ENCODE measurements at regions not wholly inside any gene's neighbourhood (a gene's known extent, or its start where the extent isn't known, plus 50 kb on each side); places are given as distances from the start of the nearest gene placed in this dataset. TPM values are rescaled to one million over a fixed set of nuclear protein-coding genes. Genes with fewer than 3 reads are reported as not detected.

GRCh38 chr4:30670206-30670605 lies 50.0 kb upstream of the PCDH7 start:
- WGBS, 2 donors = 54 to 69% methylated on average over 3 of the region's 3 CpGs
- H3K4me3 ChIP-seq = no peak overlapping the region
- H3K27ac ChIP-seq (ENCODE audit: low read depth in 1 of 2, low read length in 1 of 2) = no peak overlapping the region
- peak; percentile 14 to 78 (median 52) for DNase-seq
- H3K9me3 ChIP-seq (ENCODE audit: control insufficient read depth in 4 of 4, insufficient read depth in 3 of 4, low read length in 3 of 4) = no peaks in the 10 kb centered on the region
- no peaks in the 10 kb centered on the region for H3K36me3 ChIP-seq (ENCODE audit: control insufficient read depth in 4 of 4, insufficient read depth in 4 of 4, low read length in 4 of 4)
- H3K27me3 ChIP-seq (ENCODE audit: control insufficient read depth in 3 of 3, insufficient read depth in 3 of 3, low read length in 2 of 3) = no peaks in the 10 kb centered on the region
- ATAC-seq (ENCODE audit: insufficient read depth, low FRiP score) = no peak
- peaks cover 0 to 4% (median 0%) of the 10 kb centered on the region in 5 donors for H3K4me1 ChIP-seq (ENCODE audit: control insufficient read depth in 5 of 5, insufficient read depth in 5 of 5, low read length in 5 of 5)
- TF ChIP-seq, protein P1, sequence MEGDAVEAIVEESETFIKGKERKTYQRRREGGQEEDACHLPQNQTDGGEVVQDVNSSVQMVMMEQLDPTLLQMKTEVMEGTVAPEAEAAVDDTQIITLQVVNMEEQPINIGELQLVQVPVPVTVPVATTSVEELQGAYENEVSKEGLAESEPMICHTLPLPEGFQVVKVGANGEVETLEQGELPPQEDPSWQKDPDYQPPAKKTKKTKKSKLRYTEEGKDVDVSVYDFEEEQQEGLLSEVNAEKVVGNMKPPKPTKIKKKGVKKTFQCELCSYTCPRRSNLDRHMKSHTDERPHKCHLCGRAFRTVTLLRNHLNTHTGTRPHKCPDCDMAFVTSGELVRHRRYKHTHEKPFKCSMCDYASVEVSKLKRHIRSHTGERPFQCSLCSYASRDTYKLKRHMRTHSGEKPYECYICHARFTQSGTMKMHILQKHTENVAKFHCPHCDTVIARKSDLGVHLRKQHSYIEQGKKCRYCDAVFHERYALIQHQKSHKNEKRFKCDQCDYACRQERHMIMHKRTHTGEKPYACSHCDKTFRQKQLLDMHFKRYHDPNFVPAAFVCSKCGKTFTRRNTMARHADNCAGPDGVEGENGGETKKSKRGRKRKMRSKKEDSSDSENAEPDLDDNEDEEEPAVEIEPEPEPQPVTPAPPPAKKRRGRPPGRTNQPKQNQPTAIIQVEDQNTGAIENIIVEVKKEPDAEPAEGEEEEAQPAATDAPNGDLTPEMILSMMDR (IDR thresholded peaks at IDR 0.05; ENCODE audit: control extremely low read depth, extremely low read depth) = no peak
- H3K9ac ChIP-seq (ENCODE audit: insufficient read depth in 1 of 2, low read length in 2 of 2) = no peak overlapping the region

Small RNA genes in the stretch of these regions (small RNA-seq; reads per million reads assigned to genes)
- gene AC097510.1 (ENCODE audit: low replicate concordance) = not detected
